GM12875 (cell line): ENCODE measurements at regions not wholly inside any gene's neighbourhood (a gene's known extent, or its start where the extent isn't known, plus 50 kb on each side); places are given as distances from the start of the nearest gene placed in this dataset.
"Not testable (repeated sequence)": the region's sequence is repeated elsewhere in the genome, so short reads cannot be mapped to it uniquely, and the experiment has no call there.

Experiments used
- H3K4me3 ChIP-seq: one replicate; pipeline ENCODE4 v1.5.1; 2011; ENCODE audit warnings: low read depth, low read length, control low read depth
- TF ChIP-seq, protein P1 (sequence below): IDR thresholded peaks from 2 replicates; pipeline ENCODE4 v1.5.1; 2011; ENCODE audit warnings: low read depth, mild to moderate bottlenecking, control low read depth, inconsistent platforms, low read length, moderate library complexity, borderline replicate concordance; ENCODE audit not compliant: insufficient read depth

- no peak overlapping the region for H3K4me3 ChIP-seq
- TF ChIP-seq, protein P1, sequence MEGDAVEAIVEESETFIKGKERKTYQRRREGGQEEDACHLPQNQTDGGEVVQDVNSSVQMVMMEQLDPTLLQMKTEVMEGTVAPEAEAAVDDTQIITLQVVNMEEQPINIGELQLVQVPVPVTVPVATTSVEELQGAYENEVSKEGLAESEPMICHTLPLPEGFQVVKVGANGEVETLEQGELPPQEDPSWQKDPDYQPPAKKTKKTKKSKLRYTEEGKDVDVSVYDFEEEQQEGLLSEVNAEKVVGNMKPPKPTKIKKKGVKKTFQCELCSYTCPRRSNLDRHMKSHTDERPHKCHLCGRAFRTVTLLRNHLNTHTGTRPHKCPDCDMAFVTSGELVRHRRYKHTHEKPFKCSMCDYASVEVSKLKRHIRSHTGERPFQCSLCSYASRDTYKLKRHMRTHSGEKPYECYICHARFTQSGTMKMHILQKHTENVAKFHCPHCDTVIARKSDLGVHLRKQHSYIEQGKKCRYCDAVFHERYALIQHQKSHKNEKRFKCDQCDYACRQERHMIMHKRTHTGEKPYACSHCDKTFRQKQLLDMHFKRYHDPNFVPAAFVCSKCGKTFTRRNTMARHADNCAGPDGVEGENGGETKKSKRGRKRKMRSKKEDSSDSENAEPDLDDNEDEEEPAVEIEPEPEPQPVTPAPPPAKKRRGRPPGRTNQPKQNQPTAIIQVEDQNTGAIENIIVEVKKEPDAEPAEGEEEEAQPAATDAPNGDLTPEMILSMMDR = no peak
Measured at GRCh38 chrX:109922190-109922589, 80.7 kb upstream of the TMEM164 start.

DNA sequence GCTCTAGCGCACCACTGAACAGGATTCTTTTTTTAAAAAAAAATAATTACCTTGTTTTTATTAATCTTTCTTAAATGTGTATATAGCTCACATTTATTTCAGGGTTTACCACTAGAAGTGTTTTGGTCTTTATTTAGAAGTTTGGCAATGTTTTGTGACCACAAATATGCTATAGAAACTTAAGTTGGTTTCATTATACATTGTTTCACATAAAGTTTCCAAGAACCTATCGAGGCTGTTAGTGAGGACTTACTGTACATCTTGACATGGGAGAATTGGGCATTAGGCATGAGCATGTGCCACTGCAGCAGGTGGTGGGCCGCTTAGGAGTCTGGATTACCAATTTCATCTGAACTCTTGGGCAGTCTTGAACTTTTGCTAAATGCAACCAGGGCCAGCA is 77.9 kb upstream of the TMEM164 start:
- not testable (repeated sequence) for H3K4me3 ChIP-seq

- H3K4me3 ChIP-seq = no peak overlapping the region
- TF ChIP-seq, protein P1 = no peak
Measured at GRCh38 chrX:109925656-109926055, 77.3 kb upstream of the TMEM164 start.

DNA sequence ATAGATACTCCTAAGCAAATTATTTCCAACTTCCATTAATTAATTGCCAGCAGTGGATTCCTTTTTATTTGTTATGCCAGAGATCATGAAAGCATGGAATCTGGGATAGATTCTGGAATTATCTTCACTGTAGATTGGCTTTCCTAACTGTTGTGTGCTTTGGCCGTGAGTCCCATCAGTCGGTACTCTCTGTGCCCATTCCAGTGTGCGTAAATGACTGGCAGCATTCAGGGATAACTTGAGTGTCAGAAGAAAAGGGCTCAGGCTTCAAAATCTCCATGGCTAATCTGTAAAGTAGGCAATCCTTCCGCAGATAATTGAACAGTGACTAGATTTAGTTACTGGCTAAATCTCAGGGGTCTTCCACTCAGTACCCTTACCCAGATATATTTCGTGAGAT is 76.8 kb upstream of the TMEM164 start:
- TF ChIP-seq, protein P1 = no peak
- H3K4me3 ChIP-seq = no peak overlapping the region

- TF ChIP-seq, protein P1 = no peak
Measured at GRCh38 chrX:109926743-109927662, 75.9 kb upstream of the TMEM164 start.

DNA sequence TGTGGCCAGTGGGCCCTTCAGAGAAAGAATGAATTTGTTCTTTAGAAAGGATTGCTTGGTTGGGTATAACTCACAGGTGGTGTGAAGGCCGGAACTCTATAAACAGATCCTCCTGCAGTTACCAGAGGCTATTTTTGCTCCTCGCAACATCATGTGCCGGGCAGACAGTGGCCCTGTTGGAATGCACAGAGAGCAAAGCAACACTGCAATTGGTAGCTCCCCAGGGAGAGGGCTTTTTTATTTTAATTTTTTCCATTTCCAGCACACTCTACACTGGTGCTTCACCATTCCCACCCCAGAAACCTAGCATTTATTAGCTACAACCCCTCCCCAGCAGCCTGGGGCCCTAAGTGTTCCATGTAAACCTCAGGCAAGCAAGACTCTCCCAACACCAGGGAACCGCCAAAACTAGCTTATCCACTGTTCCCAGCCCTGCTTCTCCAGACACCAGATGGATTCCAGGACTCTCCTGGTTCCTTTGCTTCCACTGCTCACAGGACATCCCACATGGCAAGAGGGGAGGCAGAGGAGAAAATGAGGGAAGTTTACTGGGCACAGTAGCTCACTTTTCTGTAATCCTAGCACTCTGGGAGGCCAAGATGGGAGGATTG is 75.1 kb upstream of the TMEM164 start:
- H3K4me3 ChIP-seq = no peak overlapping the region
- TF ChIP-seq, protein P1 = no peak

More at GRCh38 chrX:109926743-109927662, 75.9 kb upstream of the TMEM164 start:
- no peak overlapping the region for H3K4me3 ChIP-seq

- TF ChIP-seq, protein P1 = no peak
- H3K4me3 ChIP-seq = no peak overlapping the region
Measured at GRCh38 chrX:109928596-109929335, 74.1 kb upstream of the TMEM164 start.
